Gastroesophageal sphincter (tissue), 3 donors: ENCODE measurements at regions not wholly inside any gene's neighbourhood (a gene's known extent, or its start where the extent isn't known, plus 50 kb on each side); places are given as distances from the start of the nearest gene placed in this dataset.

ENCODE experiments used
- EP300 ChIP-seq: sonication (generic); formaldehyde crosslinking; IDR thresholded peaks from one replicate; pipeline ENCODE4 v1.6.1; 2017; ENCODE audit warnings: antibody characterized with exemption, mild to moderate bottlenecking
- POLR2A ChIP-seq, 2 donors: fragments of 450-650 bp; IDR thresholded peaks; one replicate each; pipeline ENCODE4 v1.6.1; 2017; ENCODE audit warnings: antibody characterized with exemption in 2 of 2, mild to moderate bottlenecking in 2 of 2, moderate library complexity in 1 of 2
- POLR2AphosphoS5 ChIP-seq: sonication (generic); formaldehyde crosslinking; IDR thresholded peaks from one replicate; pipeline ENCODE4 v1.6.1; 2017; ENCODE audit warnings: antibody characterized with exemption
- TF ChIP-seq, protein P1 (sequence below), 4 experiments: fragments of 200-600 bp in 2 of 4; fragments of 450-650 bp in 2 of 4; sonication (generic) in 1 of 4; IDR thresholded peaks; one replicate each; pipeline ENCODE4 v1.5.1; 2017 to 2019; ENCODE audit warnings: antibody characterized with exemption in 4 of 4, mild to moderate bottlenecking in 2 of 4, moderate library complexity in 2 of 4

DNA sequence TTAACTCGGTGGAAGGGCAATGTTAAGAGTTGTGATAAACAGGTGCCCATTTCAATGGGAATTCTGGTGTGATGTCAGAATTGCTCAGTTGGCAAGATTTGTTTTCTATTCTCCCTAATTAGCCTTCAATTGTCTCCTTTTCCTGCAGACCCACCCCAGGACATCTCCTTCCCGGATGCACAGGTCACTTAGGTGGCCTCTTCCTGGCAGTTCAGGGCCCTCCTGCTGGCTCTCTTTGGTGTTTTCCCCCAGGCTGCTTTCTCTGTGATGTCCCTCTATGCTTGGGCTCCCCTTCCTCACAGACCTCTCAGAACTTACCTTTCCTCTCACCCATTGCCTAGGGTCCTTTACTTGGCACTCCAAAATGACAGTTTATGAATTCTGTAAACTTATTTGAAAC is 126.3 kb downstream of the GPAT3 start:
- TF ChIP-seq, protein P1, sequence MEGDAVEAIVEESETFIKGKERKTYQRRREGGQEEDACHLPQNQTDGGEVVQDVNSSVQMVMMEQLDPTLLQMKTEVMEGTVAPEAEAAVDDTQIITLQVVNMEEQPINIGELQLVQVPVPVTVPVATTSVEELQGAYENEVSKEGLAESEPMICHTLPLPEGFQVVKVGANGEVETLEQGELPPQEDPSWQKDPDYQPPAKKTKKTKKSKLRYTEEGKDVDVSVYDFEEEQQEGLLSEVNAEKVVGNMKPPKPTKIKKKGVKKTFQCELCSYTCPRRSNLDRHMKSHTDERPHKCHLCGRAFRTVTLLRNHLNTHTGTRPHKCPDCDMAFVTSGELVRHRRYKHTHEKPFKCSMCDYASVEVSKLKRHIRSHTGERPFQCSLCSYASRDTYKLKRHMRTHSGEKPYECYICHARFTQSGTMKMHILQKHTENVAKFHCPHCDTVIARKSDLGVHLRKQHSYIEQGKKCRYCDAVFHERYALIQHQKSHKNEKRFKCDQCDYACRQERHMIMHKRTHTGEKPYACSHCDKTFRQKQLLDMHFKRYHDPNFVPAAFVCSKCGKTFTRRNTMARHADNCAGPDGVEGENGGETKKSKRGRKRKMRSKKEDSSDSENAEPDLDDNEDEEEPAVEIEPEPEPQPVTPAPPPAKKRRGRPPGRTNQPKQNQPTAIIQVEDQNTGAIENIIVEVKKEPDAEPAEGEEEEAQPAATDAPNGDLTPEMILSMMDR (IDR thresholded peaks at IDR 0.05) = no peak
- TF ChIP-seq POLR2A (IDR thresholded peaks at IDR 0.05) (no peak), POLR2AphosphoS5 (no peak), EP300 (no peak)
